ENCODE measurements at regions not wholly inside any gene's neighbourhood (a gene's known extent, or its start where the extent isn't known, plus 50 kb on each side); places are given as distances from the start of the nearest gene placed in this dataset.
A peak's percentile ranks its signal among the peaks of the same experiment; 100 is the strongest.
"Not testable (repeated sequence)": the region's sequence is repeated elsewhere in the genome, so short reads cannot be mapped to it uniquely, and the experiment has no call there.

- not testable (repeated sequence) for DNase-seq (ENCODE audit: low read depth in 4 of 4, low spot score in 3 of 4)
Measured at GRCh38 chr1:146883190-146883589, 54.9 kb upstream of the NBPF12 start.

GRCh38 chr1:146881096-146881495 lies 57.0 kb upstream of the NBPF12 start:
- not testable (repeated sequence) for DNase-seq (ENCODE audit: low read depth in 4 of 4, low spot score in 3 of 4)

GRCh38 chr1:146863799-146864319 lies 74.3 kb upstream of the NBPF12 start:
- DNase-seq (ENCODE audit: low read depth in 4 of 4, low spot score in 3 of 4), result not testable (repeated sequence)

GRCh38 chr1:146853147-146853546 lies 85.0 kb upstream of the NBPF12 start:
- not testable (repeated sequence) for DNase-seq (ENCODE audit: low read depth in 4 of 4, low spot score in 3 of 4)

- not testable (repeated sequence) for DNase-seq (ENCODE audit: low read depth in 4 of 4, low spot score in 3 of 4)
Measured at GRCh38 chr1:146850352-146850889, 87.7 kb upstream of the NBPF12 start.

GRCh38 chr1:146838725-146839124 lies 99.4 kb upstream of the NBPF12 start:
- not testable (repeated sequence) for DNase-seq (ENCODE audit: low read depth in 4 of 4, low spot score in 3 of 4)

GRCh38 chr1:146826957-146827356 lies 111.2 kb upstream of the NBPF12 start:
- not testable (repeated sequence) for DNase-seq (ENCODE audit: low read depth in 4 of 4, low spot score in 3 of 4)

GRCh38 chr1:146794236-146794635 lies 143.9 kb upstream of the NBPF12 start:
- DNase-seq (ENCODE audit: low read depth in 4 of 4, low spot score in 3 of 4), result not testable (repeated sequence)

GRCh38 chr1:146792725-146793124 lies 145.4 kb upstream of the NBPF12 start:
- peak in 1 of 4 donors; percentile 3 for DNase-seq (ENCODE audit: low read depth in 4 of 4, low spot score in 3 of 4)

GRCh38 chr1:146784212-146784940 lies 153.7 kb upstream of the NBPF12 start:
- DNase-seq (ENCODE audit: low read depth in 4 of 4, low spot score in 3 of 4), result not testable (repeated sequence)

- DNase-seq (ENCODE audit: low read depth in 4 of 4, low spot score in 3 of 4), result not testable (repeated sequence)
Measured at GRCh38 chr1:146781235-146781634, 156.9 kb upstream of the NBPF12 start.

- peak; percentile 16 to 76 (median 52) for DNase-seq (ENCODE audit: low read depth in 4 of 4, low spot score in 3 of 4)
Measured at GRCh38 chr1:146777826-146778602, 160.1 kb upstream of the NBPF12 start.

- not testable (repeated sequence) for DNase-seq (ENCODE audit: low read depth in 4 of 4, low spot score in 3 of 4)
Measured at GRCh38 chr1:146774988-146775387, 163.1 kb upstream of the NBPF12 start.

GRCh38 chr1:146774271-146774670 lies 163.9 kb upstream of the NBPF12 start:
- DNase-seq (ENCODE audit: low read depth in 4 of 4, low spot score in 3 of 4), result not testable (repeated sequence)

- DNase-seq (ENCODE audit: low read depth in 4 of 4, low spot score in 3 of 4), result not testable (repeated sequence)
Measured at GRCh38 chr1:146771409-146771808, 166.7 kb upstream of the NBPF12 start.

- DNase-seq (ENCODE audit: low read depth in 4 of 4, low spot score in 3 of 4), result not testable (repeated sequence)
Measured at GRCh38 chr1:146770998-146771397, 167.1 kb upstream of the NBPF12 start.

- not testable (repeated sequence) for DNase-seq (ENCODE audit: low read depth in 4 of 4, low spot score in 3 of 4)
Measured at GRCh38 chr1:146763234-146763633, 174.9 kb upstream of the NBPF12 start.

GRCh38 chr1:146756858-146757257 lies 181.3 kb upstream of the NBPF12 start:
- DNase-seq (ENCODE audit: low read depth in 4 of 4, low spot score in 3 of 4), result not testable (repeated sequence)

- DNase-seq (ENCODE audit: low read depth in 4 of 4, low spot score in 3 of 4), result not testable (repeated sequence)
Measured at GRCh38 chr1:146748686-146749085, 189.4 kb upstream of the NBPF12 start.

- not testable (repeated sequence) for DNase-seq (ENCODE audit: low read depth in 4 of 4, low spot score in 3 of 4)
Measured at GRCh38 chr1:146731981-146732680, 206.0 kb upstream of the NBPF12 start.
